ENCODE measurements at regions not wholly inside any gene's neighbourhood (a gene's known extent, or its start where the extent isn't known, plus 50 kb on each side); places are given as distances from the start of the nearest gene placed in this dataset.

- TF ChIP-seq, protein P1, sequence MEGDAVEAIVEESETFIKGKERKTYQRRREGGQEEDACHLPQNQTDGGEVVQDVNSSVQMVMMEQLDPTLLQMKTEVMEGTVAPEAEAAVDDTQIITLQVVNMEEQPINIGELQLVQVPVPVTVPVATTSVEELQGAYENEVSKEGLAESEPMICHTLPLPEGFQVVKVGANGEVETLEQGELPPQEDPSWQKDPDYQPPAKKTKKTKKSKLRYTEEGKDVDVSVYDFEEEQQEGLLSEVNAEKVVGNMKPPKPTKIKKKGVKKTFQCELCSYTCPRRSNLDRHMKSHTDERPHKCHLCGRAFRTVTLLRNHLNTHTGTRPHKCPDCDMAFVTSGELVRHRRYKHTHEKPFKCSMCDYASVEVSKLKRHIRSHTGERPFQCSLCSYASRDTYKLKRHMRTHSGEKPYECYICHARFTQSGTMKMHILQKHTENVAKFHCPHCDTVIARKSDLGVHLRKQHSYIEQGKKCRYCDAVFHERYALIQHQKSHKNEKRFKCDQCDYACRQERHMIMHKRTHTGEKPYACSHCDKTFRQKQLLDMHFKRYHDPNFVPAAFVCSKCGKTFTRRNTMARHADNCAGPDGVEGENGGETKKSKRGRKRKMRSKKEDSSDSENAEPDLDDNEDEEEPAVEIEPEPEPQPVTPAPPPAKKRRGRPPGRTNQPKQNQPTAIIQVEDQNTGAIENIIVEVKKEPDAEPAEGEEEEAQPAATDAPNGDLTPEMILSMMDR (IDR thresholded peaks at IDR 0.05) = no peak
- no peak for TF ChIP-seq POLR2A (IDR thresholded peaks at IDR 0.05)
These were observed 98.9 kb downstream of the LRRC74A start for GRCh38 chr14:76925097-76925441.

Measured in heart left ventricle (tissue), 13 donors.